Hematopoietic multipotent progenitor cell treated with erythropoietin and hydrocortisone succinate and interleukin-3 and kit ligand, for 8 days (in vitro differentiated cells): ENCODE measurements at regions not wholly inside any gene's neighbourhood (a gene's known extent, or its start where the extent isn't known, plus 50 kb on each side); places are given as distances from the start of the nearest gene placed in this dataset.
"Not testable (repeated sequence)": the region's sequence is repeated elsewhere in the genome, so short reads cannot be mapped to it uniquely, and the experiment has no call there.

Experiments
- DNase-seq: peaks from one replicate; pipeline ENCODE4 v3.0.0-alpha.2; 2015

DNA sequence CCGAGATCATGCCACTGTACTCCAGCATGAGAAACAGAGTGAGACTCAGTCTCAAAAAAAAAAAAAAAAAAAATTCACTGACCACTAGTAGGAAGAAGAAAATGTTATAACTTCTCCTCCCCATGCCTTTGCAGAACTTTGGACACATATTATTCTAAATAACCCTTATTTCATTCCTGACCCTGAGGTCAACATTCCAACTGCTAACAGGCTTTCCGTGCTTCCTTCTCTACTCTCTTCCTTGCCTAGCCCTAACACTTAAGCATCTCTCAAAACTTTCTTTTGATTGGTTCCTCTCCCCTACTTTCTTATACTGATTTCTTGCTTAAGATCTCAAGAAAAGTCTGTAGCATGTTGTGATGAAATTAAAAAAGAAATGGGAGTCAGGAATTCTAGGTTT lies 146.8 kb downstream of the MEX3B start:
- DNase-seq = no peak

DNA sequence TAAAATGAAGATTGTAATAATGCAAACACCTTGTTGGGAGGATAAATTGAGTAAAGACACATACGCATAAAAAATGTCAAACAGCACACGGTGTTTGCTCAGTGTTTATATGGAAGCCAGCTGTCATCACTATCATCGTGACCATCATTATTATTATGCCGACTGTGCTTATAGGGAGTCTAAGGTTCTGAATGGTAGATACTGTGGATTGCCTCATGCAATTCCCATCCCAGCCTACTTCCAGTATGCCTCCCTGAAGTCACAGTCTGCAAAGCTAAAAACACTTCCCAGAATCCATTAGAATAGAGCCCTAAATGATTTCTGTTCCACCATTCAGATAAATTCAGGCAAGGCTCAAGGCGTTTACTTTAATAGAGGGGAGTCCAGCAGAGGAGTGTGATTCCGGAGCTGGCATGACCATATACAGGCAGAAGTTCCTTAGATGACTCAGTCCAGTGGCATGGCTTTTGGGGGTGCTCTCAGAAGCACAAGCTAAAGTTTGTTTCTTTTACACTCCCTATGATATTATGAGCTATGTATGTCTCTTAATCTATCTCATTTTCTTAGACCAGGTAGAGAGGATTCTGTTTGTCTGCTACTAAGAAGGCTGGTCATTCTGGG lies 148.7 kb downstream of the MEX3B start:
- DNase-seq = no peak

DNA sequence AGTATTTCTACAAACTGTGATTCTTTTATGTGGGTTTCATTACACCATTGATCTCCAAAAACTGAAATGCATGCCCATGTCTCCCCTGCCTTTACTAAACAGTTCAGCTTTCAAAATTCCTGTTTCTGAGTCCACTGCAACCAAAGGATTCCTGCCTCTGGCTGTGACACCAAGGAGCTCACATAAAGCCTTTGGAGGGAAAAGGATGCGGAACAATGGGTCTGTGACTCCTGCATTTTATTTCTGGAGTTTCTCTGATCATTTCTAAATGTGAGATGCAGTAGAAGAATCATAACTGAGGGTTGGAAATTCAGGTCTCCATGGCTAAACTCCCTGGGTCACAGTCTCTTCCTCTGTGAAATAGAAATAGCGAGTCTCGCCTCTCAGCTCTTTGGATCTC lies 149.5 kb downstream of the MEX3B start:
- no peak for DNase-seq

DNA sequence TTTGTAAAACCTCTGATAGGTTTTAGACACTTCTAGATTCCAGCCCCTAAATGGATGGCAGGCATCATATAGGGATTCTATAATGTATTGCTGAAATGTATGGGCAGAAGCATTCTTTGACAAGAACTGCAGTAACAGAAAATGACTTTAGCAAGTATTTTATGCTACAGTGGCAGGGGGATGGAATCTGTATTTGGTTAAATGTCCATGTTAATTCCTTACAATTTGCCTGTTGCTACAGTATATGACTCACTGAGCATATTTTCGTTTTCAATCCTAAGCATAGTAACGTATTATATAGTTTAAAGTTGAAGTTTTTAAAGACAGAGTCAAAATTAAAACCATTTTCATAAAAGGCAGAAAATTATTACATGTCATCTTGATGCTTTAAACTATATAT lies 150.1 kb downstream of the MEX3B start:
- no peak for DNase-seq

DNA sequence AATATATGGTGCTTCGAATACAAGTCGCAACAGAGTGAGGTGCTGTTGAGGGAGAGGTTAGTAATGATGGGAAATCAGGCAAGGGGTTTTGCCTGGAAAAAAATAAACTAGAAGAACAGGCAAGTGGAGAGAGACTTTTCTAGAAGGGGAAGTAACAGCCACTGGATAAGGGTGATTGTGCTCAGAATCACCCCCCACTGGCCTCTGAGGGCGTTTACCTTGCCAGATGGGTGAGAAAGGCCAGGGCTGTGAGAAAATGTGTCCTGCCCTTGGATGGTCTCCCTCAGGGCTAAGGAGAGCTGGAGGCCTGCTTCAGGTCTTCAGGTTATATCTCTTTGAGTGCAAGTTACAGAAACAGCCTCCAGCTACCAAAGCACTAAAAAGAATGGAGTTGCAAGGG lies 151.8 kb downstream of the MEX3B start:
- DNase-seq = no peak

DNA sequence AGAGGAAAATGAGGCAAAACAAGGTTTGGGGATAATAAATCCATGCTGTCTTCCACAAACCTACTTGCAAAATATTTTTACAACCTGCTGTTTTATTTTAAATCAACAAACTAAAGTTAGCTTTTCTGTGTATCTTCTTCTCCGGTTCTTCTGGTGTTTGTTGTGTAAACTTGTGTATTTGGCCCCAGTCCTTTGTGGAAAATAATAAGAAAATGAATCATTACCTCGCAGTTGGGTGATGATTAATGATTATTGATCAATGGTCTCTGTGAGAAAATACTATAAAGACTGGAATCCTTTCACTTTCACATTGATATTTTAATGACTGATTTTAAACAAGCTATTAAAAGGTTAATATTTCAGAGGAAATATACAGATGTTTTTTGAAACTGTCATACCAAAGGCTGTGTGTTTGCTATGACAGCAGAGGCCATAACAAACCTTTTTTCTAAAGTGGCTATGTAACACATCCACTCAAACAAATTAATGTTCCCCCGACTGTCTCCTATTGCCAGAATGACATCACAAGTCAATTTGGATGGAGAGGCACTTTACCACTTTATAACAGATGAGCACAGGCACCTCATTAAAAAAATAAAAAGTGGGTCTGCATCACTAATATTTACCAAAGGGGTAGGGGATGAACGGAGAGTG lies 152.5 kb downstream of the MEX3B start:
- no peak for DNase-seq

DNA sequence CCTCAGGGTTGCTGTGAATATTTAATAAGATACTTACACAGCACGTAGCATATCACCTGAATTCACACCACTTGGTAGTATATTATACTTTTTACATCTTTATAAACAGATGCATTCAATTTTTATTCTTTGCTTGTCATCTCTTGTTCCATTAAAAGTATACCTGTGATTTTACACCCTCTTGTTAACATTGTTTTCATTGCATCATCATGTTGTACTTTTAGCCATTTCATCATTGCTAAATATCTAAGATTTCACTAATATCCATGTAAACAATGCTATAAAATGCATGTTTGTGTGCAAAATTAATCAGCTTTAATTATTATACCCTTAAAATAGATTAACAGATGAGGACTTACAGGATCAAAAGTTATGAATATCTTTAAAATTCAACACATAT lies 155.3 kb downstream of the MEX3B start:
- no peak for DNase-seq

DNA sequence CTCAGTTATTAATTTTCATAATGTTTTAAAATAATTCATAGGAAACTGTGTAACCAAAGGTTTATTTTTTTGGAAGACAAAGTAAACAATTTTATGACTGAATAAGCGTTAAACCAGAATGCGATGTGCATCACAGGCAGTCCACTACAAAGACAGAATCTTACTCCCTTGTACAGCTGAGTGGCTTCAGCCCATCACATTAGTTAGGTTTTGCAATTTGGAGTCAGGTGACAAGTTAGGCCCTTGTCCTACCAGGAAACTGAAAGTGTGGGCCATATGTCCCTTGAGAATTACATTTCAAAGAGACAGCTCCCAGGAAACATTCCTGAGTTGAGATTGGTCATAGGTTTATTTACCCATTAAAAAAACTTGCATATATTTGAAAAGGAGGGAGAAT lies 156.3 kb downstream of the MEX3B start:
- no peak for DNase-seq

DNA sequence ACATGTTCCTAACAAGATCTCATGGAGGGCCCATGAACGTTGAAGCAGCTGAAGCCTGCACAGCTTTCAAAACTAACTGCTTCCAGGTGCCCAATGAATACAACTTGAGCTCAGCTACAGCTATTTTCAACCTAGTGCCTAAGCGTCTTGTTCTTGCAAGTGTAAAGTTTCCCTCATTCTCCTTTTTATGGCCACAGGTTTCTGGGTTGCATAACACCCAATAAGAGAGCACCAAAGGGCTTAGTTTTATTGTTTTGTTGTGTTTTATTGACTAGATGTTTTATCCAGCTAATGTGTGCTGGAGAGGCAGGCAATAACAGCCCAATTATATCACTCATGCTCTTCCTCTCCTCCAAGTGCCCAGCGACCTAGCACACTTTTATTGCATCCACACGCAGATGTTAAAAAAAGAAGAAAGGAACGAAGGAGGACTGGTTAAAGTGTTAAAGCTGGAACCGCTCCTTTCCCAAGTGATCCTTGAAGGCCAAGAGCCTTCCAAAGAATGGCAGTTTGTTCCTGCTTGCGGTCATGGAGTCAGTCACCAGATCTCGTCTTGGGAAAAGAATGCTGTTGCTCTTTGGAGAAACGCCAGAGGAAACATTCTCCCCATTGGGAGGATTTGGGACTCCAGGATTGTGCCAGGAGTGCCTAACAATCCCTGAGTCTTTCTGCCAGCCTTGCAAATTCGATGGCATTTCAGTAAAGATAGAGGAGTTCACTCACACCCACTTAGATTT lies 156.9 kb downstream of the MEX3B start:
- DNase-seq = no peak

DNA sequence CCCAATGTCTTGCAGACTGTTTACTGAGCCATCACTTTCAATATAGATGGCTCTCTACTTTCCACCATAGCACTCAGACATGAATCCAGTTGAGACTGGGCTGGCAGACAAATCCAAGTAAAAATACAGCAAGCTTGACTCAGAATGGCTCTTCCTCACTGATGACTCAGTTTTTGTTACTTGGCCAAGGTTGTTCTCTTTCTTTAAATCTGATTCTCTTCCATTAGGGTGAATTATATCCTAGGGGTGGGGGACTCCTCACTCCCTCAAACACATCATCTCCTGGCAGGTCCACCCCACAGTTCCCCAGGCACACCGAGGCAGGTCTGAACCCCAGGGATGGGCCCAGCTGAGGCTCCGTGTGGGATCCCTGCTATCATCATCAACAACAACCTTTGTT lies 157.9 kb downstream of the MEX3B start:
- no peak for DNase-seq

DNA sequence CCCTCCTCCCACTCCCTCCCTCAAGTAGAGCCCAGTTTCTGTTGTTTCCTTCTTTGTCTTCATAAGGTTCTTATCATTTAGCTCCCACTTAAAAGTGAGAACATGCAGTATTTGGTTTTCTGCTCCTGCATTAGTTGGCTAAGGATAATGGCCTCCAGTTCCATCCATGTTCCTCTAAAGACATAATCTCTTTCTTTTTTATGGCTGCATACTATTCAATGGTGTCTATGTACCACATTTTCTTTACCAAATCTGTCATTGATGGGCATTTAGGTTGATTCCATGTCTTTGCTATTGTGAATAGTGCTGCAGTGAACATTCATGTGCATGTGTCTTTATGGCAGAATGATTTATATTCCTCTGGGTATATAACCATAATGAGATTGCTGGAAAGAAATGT lies 158.6 kb downstream of the MEX3B start:
- DNase-seq = not testable (repeated sequence)

DNA sequence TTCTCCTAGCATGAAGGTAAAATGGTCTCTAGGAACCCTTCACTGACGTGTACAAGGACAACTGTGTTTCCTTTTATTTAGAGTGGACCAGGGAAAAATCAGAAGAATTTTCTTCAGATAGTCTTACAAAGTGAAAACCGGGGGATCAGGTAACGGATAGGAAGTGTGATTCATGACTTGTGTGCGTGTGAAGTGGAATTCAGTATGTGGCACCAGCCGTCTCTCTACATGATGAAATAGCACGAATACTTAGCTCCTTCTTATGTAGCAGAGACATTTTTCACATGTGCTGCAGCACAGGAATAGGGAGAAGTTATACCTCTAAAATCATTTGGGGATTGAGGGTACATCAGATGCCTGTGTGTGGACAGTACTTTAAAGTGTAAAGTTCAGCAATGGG lies 159.2 kb downstream of the MEX3B start:
- no peak for DNase-seq

DNA sequence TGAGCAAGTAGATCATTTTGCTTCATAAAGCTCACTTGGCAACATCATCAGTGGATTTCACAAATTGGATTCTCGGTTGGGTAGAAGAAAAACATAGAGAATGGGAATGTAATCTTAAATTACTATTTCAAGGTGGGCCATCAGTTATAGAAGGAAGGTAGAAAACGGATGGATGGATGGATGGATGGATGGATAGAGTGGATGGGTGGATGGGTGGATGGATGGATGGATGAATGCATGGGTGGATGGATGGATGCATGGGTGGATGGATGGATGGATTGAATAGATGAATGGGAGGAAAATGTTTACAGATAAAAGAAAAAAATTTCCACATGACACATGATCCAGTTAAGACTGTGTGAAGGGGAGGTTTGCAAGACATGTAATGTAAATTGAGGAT lies 159.7 kb downstream of the MEX3B start:
- no peak for DNase-seq

DNA sequence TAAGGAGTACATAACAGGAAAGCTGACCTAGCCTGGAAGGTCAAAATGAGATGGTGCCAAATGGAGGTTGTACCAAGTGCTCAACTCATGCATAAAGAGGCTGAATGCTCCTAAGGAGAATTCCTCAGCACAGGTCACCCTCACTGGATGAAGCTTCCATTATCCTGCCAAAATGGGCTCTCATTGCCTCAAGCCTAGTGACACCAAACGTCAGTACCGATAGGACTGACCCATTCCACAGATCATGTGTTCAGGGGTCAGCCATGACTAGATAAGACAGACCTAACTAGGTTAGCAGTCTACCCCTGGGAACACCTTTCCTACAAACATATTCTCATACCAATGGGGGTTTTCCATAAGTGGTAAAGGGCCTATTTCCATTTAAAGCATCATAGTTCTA lies 160.7 kb downstream of the MEX3B start:
- no peak for DNase-seq

DNA sequence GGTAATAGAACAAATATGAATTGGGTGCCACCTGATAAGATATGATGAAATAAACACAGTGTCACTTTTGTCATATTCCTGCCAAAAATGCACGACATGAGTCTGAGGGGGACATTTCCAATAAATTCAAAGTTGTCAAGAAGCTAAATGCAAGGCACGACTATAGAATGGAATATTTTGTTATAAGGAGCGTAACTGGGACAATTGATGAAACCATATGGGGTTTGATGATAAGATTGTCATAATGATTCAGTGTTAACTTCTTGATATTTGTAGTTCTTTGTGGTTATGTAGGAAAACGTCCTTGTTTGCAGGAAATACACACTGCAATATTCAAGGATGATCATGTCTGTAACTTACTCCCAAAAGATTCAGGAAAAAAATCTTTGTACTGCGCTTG lies 163.3 kb downstream of the MEX3B start:
- peak; percentile 57 for DNase-seq

DNA sequence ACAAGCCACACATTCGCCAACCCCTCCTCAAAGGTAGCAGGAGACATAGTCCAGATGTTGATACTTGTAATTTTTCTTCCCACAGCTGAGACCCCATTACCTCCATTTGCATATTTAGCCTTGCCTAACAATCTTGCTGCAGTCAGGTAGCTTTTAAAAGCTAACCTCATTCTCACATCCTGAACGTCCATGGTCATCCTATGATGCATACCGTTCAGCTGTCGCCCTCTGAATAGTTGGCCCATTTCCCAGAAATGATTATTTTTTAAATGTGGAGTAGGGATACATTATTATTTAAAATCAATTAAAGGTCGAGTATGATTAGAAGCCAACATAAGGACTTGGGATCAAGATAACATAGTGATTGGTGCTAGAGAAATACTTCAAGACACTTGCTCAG lies 165.0 kb downstream of the MEX3B start:
- no peak for DNase-seq

DNA sequence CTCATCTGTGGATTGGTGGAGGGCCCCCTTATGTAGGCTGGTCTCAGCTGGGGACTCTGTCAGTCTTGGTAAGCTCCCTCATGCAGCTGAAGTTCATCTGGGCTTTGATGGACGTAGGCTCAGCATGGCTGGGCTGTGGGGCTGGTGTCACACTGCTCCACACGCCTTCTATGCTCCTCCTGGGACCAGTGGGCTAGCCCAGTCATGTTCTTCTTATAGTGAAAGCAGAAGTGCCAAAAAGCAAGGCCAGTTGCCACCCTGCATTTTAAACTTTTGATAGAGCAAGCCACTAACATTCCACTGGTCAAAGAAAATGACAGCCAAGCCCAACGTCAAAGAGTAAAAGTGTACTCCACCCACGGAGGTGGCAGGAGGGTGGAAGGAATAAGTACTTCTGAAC lies 165.5 kb downstream of the MEX3B start:
- no peak for DNase-seq

DNA sequence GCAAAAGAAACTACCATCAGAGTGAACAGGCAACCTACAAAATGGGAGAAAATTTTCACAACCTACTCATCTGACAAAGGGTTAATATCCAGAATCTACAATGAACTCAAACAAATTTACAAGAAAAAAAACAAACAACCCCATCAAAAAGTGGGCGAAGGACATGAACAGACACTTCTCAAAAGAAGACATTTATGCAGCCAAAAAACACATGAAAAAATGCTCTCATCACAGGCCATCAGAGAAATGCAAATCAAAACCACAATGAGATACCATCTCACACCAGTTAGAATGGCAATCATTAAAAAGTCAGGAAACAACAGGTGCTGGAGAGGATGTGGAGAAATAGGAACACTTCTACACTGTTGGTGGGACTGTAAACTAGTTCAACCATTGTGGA lies 170.1 kb downstream of the MEX3B start:
- not testable (repeated sequence) for DNase-seq

DNA sequence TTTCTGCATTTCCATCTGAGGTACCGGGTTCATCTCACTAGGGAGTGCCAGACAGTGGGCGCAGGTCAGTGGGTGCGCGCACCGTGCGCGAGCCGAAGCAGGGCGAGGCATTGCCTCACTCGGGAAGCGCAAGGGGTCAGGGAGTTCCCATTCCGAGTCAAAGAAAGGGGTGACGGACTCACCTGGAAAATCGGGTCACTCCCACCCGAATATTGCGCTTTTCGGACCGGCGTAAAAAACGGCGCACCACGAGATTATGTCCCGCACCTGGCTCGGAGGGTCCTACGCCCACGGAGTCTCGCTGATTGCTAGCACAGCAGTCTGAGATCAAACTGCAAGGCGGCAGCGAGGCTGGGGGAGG lies 175.1 kb downstream of the MEX3B start:
- not testable (repeated sequence) for DNase-seq

DNA sequence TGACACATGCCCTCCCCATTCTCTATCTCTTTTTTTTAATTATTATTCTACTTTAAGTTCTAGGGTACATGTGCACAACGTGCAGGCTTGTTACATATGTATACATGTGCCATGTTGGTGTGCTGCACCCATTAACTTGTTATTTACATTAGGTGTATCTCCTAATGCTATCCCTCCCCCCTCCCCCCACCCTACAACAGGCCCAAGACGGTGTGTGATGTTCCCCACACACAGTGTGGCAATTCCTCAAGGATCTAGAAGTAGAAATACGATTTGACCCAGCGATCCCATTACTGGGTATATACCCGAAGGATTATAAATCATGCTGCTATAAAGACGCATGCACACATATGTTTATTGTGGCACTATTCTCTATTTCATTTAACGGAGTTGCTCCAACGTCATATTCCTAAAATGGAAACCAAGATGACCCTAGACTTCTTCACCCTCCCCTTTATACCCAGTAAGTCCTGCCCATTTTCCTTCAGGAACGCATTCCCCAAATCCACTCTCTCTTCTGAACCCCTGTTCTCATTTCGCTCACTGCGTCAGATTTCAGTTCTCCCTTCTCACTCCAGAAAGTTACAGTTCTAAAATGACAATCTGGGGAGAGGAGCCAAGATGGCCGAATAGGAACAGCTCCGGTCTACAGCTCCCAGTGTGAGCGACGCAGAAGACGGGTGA lies 175.6 kb downstream of the MEX3B start:
- not testable (repeated sequence) for DNase-seq

DNA sequence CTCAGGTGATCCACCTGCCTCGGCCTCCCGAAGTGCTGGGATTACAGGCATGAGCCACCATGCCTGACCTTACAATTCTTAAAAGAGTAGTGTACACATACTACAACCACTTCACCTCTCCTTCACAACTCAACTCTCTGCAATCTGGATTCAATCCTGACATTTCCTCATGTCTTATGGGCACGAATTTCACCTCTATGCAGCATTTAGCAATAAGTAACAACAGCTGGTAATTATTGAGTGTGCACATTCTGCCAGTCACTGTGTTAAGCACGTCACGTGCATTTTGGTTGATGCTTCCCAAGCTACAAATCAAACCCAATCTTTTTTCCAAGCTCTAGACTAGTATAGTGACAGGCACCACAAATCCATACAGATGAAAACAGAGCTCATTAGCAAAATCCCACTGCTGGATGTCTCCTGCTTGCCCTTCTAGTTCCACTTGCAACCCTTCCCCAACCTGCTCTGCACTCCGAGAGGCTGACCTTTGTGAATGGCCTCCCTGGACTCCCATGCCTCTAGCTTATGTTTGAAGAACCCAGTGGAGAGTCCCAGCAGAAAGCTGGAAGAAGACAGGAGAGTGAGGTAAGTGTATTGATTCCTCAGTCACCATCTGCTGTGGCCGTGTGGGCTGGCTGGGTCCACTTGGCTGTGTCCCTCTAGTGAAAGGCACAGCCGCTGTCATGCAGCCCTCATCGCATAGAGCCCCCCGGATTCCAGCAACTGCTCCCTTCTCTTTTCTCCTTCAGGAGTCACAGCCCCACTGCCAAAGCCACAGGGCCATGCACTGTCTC lies 176.5 kb downstream of the MEX3B start:
- DNase-seq = no peak

DNA sequence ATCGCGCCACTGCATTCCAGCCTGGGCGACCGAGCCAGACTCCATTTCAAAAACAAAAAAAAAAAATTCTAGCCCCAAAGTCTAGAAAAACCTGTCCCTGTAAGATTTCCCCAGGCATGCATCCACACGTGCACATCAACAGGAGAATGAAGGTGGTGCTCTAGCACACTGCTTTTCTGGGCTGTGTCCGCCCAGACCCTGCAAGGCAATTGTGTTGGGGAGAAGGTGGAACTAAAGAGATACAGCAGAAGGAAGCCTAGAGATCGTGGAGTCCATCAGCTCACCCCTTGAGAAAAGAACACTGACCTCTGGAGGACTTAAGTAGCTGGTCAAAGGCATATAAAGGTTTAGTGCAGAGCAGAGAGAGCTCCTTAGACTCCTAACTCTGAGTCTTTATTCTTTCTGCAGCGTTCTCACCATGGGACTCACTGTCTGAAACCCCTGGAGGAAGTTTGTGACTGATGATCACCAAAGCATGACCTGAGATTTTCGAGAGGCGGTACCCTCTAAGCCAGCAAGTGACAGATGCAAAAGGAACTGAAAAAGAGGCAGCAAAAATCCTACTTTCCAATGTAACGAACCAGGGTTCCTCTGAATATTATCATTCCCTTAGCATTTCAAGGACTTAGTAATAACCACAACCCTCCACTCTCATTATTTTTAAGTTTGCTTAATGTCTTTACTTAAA lies 179.8 kb downstream of the MEX3B start:
- no peak for DNase-seq

DNA sequence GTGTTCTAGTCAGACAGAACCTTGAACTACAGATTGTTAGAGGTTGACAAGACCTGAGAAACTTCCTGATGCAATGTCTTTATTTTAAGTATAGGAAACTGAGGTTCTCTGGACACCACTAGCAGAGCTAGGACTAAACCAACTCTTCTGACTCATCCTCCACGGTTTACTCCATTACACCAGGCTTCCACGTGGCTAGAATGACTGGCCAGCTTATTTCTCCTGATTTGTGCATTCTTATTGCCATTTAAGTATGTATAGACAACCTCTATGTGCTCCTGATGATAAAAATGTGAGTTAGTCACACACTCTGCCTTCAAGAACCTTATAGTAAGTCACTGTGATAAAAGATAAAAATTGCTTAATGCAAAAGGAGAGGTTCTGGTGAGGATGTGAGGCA lies 182.7 kb downstream of the MEX3B start:
- DNase-seq = no peak
